Liver (tissue), 8 donors: ENCODE measurements at regions not wholly inside any gene's neighbourhood (a gene's known extent, or its start where the extent isn't known, plus 50 kb on each side); places are given as distances from the start of the nearest gene placed in this dataset.

Experiments used
- DNase-seq: peaks from one replicate; pipeline ENCODE4 v3.0.0-alpha.2; 2017; ENCODE audit warnings: low spot score
- H3K27ac ChIP-seq, 2 donors: one replicate each; pipeline ENCODE4 v1.7.0; 2013; ENCODE audit warnings: inconsistent platforms in 2 of 2, low read length in 2 of 2, control low read depth in 1 of 2, low read depth in 1 of 2, mild to moderate bottlenecking in 1 of 2
- H3K27me3 ChIP-seq, 4 donors: one replicate each; pipeline versions ENCODE4 v1.6.1 to v1.7.0; 2013; ENCODE audit warnings: low read length in 3 of 4, inconsistent platforms in 1 of 4, mild to moderate bottlenecking in 1 of 4, moderate library complexity in 1 of 4; ENCODE audit not compliant: control insufficient read depth in 4 of 4, insufficient read depth in 4 of 4
- H3K36me3 ChIP-seq, 4 donors: one replicate each; pipeline versions ENCODE4 v1.6.1 to v1.7.0; 2013; ENCODE audit warnings: low read length in 3 of 4, mild to moderate bottlenecking in 3 of 4, low read depth in 1 of 4, moderate library complexity in 1 of 4; ENCODE audit not compliant: control insufficient read depth in 4 of 4, insufficient read depth in 3 of 4
- H3K4me1 ChIP-seq, 4 donors: one replicate each; pipeline versions ENCODE4 v1.6.1 to v1.7.0; 2013; ENCODE audit warnings: low read length in 3 of 4, mild to moderate bottlenecking in 3 of 4, moderate library complexity in 1 of 4; ENCODE audit not compliant: control insufficient read depth in 4 of 4, insufficient read depth in 4 of 4
- H3K4me3 ChIP-seq, 3 donors: one replicate each; pipeline versions ENCODE4 v1.6.1 to v1.7.0; 2013; ENCODE audit warnings: low read length in 3 of 3, control low read depth in 1 of 3, low read depth in 1 of 3, mild to moderate bottlenecking in 1 of 3
- H3K9ac ChIP-seq, 2 donors: one replicate each; pipeline ENCODE4 v1.7.0; 2013; ENCODE audit warnings: low read length in 2 of 2, mild to moderate bottlenecking in 2 of 2, moderate library complexity in 2 of 2, control low read depth in 1 of 2, low read depth in 1 of 2
- H3K9me3 ChIP-seq, 4 donors: one replicate each; pipeline versions ENCODE4 v1.6.1 to v1.7.0; 2013; ENCODE audit warnings: low read length in 3 of 4; ENCODE audit not compliant: control insufficient read depth in 4 of 4
- ATF3 ChIP-seq: IDR thresholded peaks from 2 replicates; pipeline ENCODE4 v1.6.1; 2016; ENCODE audit warnings: antibody characterized with exemption
- CTCF ChIP-seq: fragments of 150-350 bp; IDR thresholded peaks from 2 replicates; pipeline ENCODE4 v1.5.1; 2017; ENCODE audit warnings: improper control_type of control experiment, low read depth, low read length; ENCODE audit not compliant: missing input control
- EGR1 ChIP-seq, 2 donors: IDR thresholded peaks; 2 replicates each; pipeline ENCODE4 v1.6.1; 2016 to 2018; ENCODE audit warnings: antibody characterized with exemption in 2 of 2, low read depth in 2 of 2
- FOXA1 ChIP-seq: IDR thresholded peaks from 2 replicates; pipeline ENCODE4 v1.6.1; 2016; ENCODE audit warnings: antibody characterized with exemption
- FOXA2 ChIP-seq: IDR thresholded peaks from 2 replicates; pipeline ENCODE4 v1.6.1; 2016; ENCODE audit warnings: antibody characterized with exemption
- GABPA ChIP-seq, 2 donors: IDR thresholded peaks in 1 of 2; conservative IDR thresholded peaks in 1 of 2; 2 replicates each; pipeline ENCODE4 v1.6.1; 2016; ENCODE audit warnings: antibody characterized with exemption in 2 of 2, mild to moderate bottlenecking in 1 of 2, moderate library complexity in 1 of 2
- HNF4A ChIP-seq, 2 donors: conservative IDR thresholded peaks; 2 replicates each; pipeline ENCODE4 v1.6.1; 2016; ENCODE audit warnings: antibody characterized with exemption in 2 of 2, mild to moderate bottlenecking in 2 of 2
- HNF4G ChIP-seq: IDR thresholded peaks from 2 replicates; pipeline ENCODE4 v1.6.1; 2016; ENCODE audit warnings: antibody characterized with exemption
- MAX ChIP-seq: IDR thresholded peaks from 2 replicates; pipeline ENCODE4 v1.6.1; 2016; ENCODE audit warnings: antibody characterized with exemption
- NR2F2 ChIP-seq: IDR thresholded peaks from 2 replicates; pipeline ENCODE4 v1.6.1; 2016; ENCODE audit warnings: antibody characterized with exemption
- REST ChIP-seq: IDR thresholded peaks from 2 replicates; pipeline ENCODE4 v1.6.1; 2016; ENCODE audit warnings: antibody characterized with exemption, mild to moderate bottlenecking
- RXRA ChIP-seq, 2 donors: IDR thresholded peaks; 2 replicates each; pipeline ENCODE4 v1.6.1; 2017 to 2018; ENCODE audit warnings: antibody characterized with exemption in 2 of 2, mild to moderate bottlenecking in 1 of 2
- SP1 ChIP-seq: IDR thresholded peaks from 2 replicates; pipeline ENCODE4 v1.6.1; 2018; ENCODE audit warnings: antibody characterized with exemption, mild to moderate bottlenecking
- TAF1 ChIP-seq: conservative IDR thresholded peaks from 2 replicates; pipeline ENCODE4 v1.6.1; 2016; ENCODE audit warnings: antibody characterized with exemption, mild to moderate bottlenecking
- YY1 ChIP-seq: IDR thresholded peaks from 2 replicates; pipeline ENCODE4 v1.6.1; 2016; ENCODE audit warnings: antibody characterized with exemption, mild to moderate bottlenecking
- ZBTB33 ChIP-seq: IDR thresholded peaks from 2 replicates; pipeline ENCODE4 v1.6.1; 2016; ENCODE audit warnings: antibody characterized with exemption
- WGBS: extraction: QIAGEN DNeasy Blood & Tissue Kit; methylation state at CpG from one replicate; pipeline ENCODE4 v1.1.7; 2013; 5-methylcytosine and 5-hydroxymethylcytosine counted together
- donor health status: healthy.
- donor health status: healthy.
- donor health status: healthy.
- donor health status: healthy.
- donor health status: healthy.

- Histone ChIP-seq H3K27ac (no peak overlapping the region), H3K4me1 (peaks cover 0 to 5% (median 1%) of the 10 kb centered on the region in 4 donors), H3K9me3 (peaks cover 0 to 2% (median 0%) of the 10 kb centered on the region in 4 donors), H3K9ac (no peak overlapping the region), H3K36me3 (no peaks in the 10 kb centered on the region), H3K4me3 (no peak overlapping the region), H3K27me3 (no peaks in the 10 kb centered on the region)
- TF ChIP-seq SP1 (no peak), REST (no peak), EGR1 (IDR thresholded peaks at IDR 0.05; ENCODE audit: low read depth in 2 of 2) (no peak), CTCF (no peak), HNF4A (conservative IDR thresholded peaks at IDR 0.05) (no peak), RXRA (IDR thresholded peaks at IDR 0.05) (no peak), FOXA1 (no peak), TAF1 (no peak), ZBTB33 (no peak), YY1 (no peak), HNF4G (no peak), NR2F2 (no peak), GABPA (IDR thresholded peaks at IDR 0.05 in 1 of 2, conservative IDR thresholded peaks at IDR 0.05 in 1 of 2) (no peak), FOXA2 (no peak), ATF3 (no peak), MAX (no peak)
- 94% methylated on average over 9 of the region's 9 CpGs for WGBS
- DNase-seq: no peak
Observed at GRCh38 chr3:150216866-150217600, 191.1 kb upstream of the TSC22D2 start.
